Endodermal cell (in vitro differentiated cells): ENCODE measurements at regions not wholly inside any gene's neighbourhood (a gene's known extent, or its start where the extent isn't known, plus 50 kb on each side); places are given as distances from the start of the nearest gene placed in this dataset.

Experiments used
- DNase-seq: peaks from one replicate; pipeline ENCODE4 v3.0.0-alpha.2; 2017
- H3K27ac ChIP-seq: 2 replicates; pipeline ENCODE4 v1.5.1; 2013; ENCODE audit warnings: mild to moderate bottlenecking, low read depth, low read length, moderate library complexity
- H3K27me3 ChIP-seq: 2 replicates; pipeline ENCODE4 v1.6.1; 2013; ENCODE audit warnings: mild to moderate bottlenecking, low read length, moderate library complexity; ENCODE audit not compliant: insufficient read depth, control insufficient read depth, poor library complexity, severe bottlenecking
- H3K36me3 ChIP-seq: 2 replicates; pipeline ENCODE4 v1.7.0; 2013; ENCODE audit warnings: mild to moderate bottlenecking, low read length, moderate library complexity; ENCODE audit not compliant: control insufficient read depth, insufficient read depth
- H3K4me1 ChIP-seq: one replicate; pipeline ENCODE4 v1.7.0; 2013; ENCODE audit warnings: low read length; ENCODE audit not compliant: control insufficient read depth, insufficient read depth
- H3K4me3 ChIP-seq: 2 replicates; pipeline ENCODE4 v1.5.1; 2013; ENCODE audit warnings: mild to moderate bottlenecking, low read length, moderate library complexity
- H3K9ac ChIP-seq: 2 replicates; pipeline ENCODE4 v1.6.1; 2013; ENCODE audit warnings: mild to moderate bottlenecking, low read length, moderate library complexity; ENCODE audit not compliant: poor library complexity, severe bottlenecking; ENCODE audit errors: extremely low read depth
- H3K9me3 ChIP-seq: 2 replicates; pipeline ENCODE4 v1.6.1; 2013; ENCODE audit warnings: mild to moderate bottlenecking, low read length, moderate library complexity; ENCODE audit not compliant: control insufficient read depth
- H3K27ac Mint-ChIP-seq: 2 replicates; pipeline ENCODE4 v1.8.0; 2020; ENCODE audit warnings: mixed read lengths
- H3K27me3 Mint-ChIP-seq: 2 replicates; pipeline ENCODE4 v1.8.0; 2021; ENCODE audit warnings: mild to moderate bottlenecking, mixed read lengths; ENCODE audit not compliant: insufficient read depth
- H3K36me3 Mint-ChIP-seq: 2 replicates; pipeline ENCODE4 v1.8.0; 2020; ENCODE audit warnings: low read depth, mixed read lengths
- H3K4me1 Mint-ChIP-seq: 2 replicates; pipeline ENCODE4 v1.8.0; 2020; ENCODE audit warnings: mixed read lengths
- H3K4me3 Mint-ChIP-seq: 2 replicates; pipeline ENCODE4 v1.8.0; 2020; ENCODE audit warnings: mild to moderate bottlenecking, moderate library complexity, mixed read lengths
- H3K9me3 Mint-ChIP-seq: 2 replicates; pipeline ENCODE4 v1.8.0; 2020; ENCODE audit warnings: mild to moderate bottlenecking, mixed read lengths
- CTCF ChIP-seq: fragments of 200-600 bp; sonication (generic); conservative IDR thresholded peaks from 2 replicates; pipeline ENCODE4 v1.5.0; 2021; ENCODE audit warnings: antibody characterized with exemption, mild to moderate bottlenecking
- WGBS, 2 experiments: methylation state at CpG; one replicate each; pipeline versions ENCODE4 v1.1.5 to v1.1.7; 2013; ENCODE audit warnings: missing lambda C conversion rate in 2 of 2, mixed read lengths in 1 of 2; ENCODE audit not compliant: insufficient coverage in 1 of 2, insufficient read length in 1 of 2; 5-methylcytosine and 5-hydroxymethylcytosine counted together

- Histone ChIP-seq H3K4me1 (no peaks in the 10 kb centered on the region), H3K4me3 (no peak overlapping the region), H3K36me3 (no peaks in the 10 kb centered on the region), H3K27ac (no peak overlapping the region), H3K9ac (no peak overlapping the region), H3K27me3 (no peaks in the 10 kb centered on the region), H3K9me3 (no peaks in the 10 kb centered on the region)
- Mint-ChIP-seq H3K27ac (no peak overlapping the region), H3K4me3 (no peak overlapping the region), H3K27me3 (no peaks in the 10 kb centered on the region), H3K9me3 (peaks cover 12% of the 10 kb centered on the region), H3K36me3 (no peaks in the 10 kb centered on the region), H3K4me1 (peaks cover 6% of the 10 kb centered on the region)
- 95% methylated on average over 1 of the region's 2 CpGs; no CpG with 5 or more reads in 1 of the 2 experiments for WGBS, 2 experiments
- DNase-seq = no peak
- TF ChIP-seq CTCF = no peak
These were observed 614.4 kb upstream of the PCDH9 start for GRCh38 chr13:67844574-67844973.

GRCh38 chr13:67841071-67841470, 610.9 kb upstream of the PCDH9 start:
- WGBS, 2 experiments = 80 to 84% methylated on average over 6 to 7 of the region's 7 CpGs
- H3K4me3 Mint-ChIP-seq = no peak overlapping the region
- H3K36me3 Mint-ChIP-seq = no peaks in the 10 kb centered on the region

GRCh38 chr13:67833564-67833963, 603.4 kb upstream of the PCDH9 start:
- no peak for DNase-seq
- Mint-ChIP-seq H3K27ac (no peak overlapping the region), H3K27me3 (no peaks in the 10 kb centered on the region), H3K36me3 (no peaks in the 10 kb centered on the region), H3K4me3 (no peak overlapping the region), H3K9me3 (peaks cover 3% of the 10 kb centered on the region), H3K4me1 (no peaks in the 10 kb centered on the region)
- no peaks in the 10 kb centered on the region for H3K9me3 ChIP-seq
- H3K4me3 ChIP-seq = no peak overlapping the region
- H3K36me3 ChIP-seq = no peaks in the 10 kb centered on the region
- H3K27me3 ChIP-seq = no peaks in the 10 kb centered on the region
- TF ChIP-seq CTCF = no peak
- no peak overlapping the region for H3K9ac ChIP-seq
- no peaks in the 10 kb centered on the region for H3K4me1 ChIP-seq
- H3K27ac ChIP-seq = no peak overlapping the region

More at GRCh38 chr13:67841071-67841470, 610.9 kb upstream of the PCDH9 start:
- Mint-ChIP-seq H3K27ac (no peak overlapping the region), H3K27me3 (no peaks in the 10 kb centered on the region), H3K4me1 (peaks cover 6% of the 10 kb centered on the region), H3K9me3 (peaks cover 2% of the 10 kb centered on the region)
- no peaks in the 10 kb centered on the region for H3K27me3 ChIP-seq
- H3K4me3 ChIP-seq = no peak overlapping the region
- H3K4me1 ChIP-seq = no peaks in the 10 kb centered on the region
- H3K27ac ChIP-seq = no peak overlapping the region
- peak; percentile 83 for DNase-seq
- no peak overlapping the region for H3K9ac ChIP-seq
- TF ChIP-seq CTCF = peak; percentile 73
- no peaks in the 10 kb centered on the region for H3K36me3 ChIP-seq
- H3K9me3 ChIP-seq = no peaks in the 10 kb centered on the region
